SK-N-MC (cell line): ENCODE measurements at regions not wholly inside any gene's neighbourhood (a gene's known extent, or its start where the extent isn't known, plus 50 kb on each side); places are given as distances from the start of the nearest gene placed in this dataset.

Experiments used
- DNase-seq: peaks from one replicate; pipeline ENCODE4 v3.0.0-alpha.2; 2011; ENCODE audit warnings: low read depth, low spot score
- H3K27ac ChIP-seq: fragments of 200-600 bp; sonication (generic); 2 replicates; pipeline ENCODE4 v1.5.1; 2016; ENCODE audit warnings: mixed run types
- H3K36me3 ChIP-seq: fragments of 200-600 bp; sonication (generic); 2 replicates; pipeline ENCODE4 v1.6.1; 2017; ENCODE audit warnings: antibody characterized with exemption, low read length, mixed read lengths; ENCODE audit not compliant: insufficient read depth
- H3K4me3 ChIP-seq: fragments of 200-600 bp; sonication (generic); 2 replicates; pipeline ENCODE4 v1.5.1; 2016
- H3K9ac ChIP-seq: fragments of 200-600 bp; sonication (generic); 2 replicates; pipeline ENCODE4 v1.8.0; 2017; ENCODE audit warnings: mixed run types, mixed read lengths; ENCODE audit not compliant: insufficient read length
- H3K9me3 ChIP-seq: fragments of 200-600 bp; sonication (generic); 2 replicates; pipeline ENCODE4 v1.6.1; 2017; ENCODE audit warnings: low read depth, mild to moderate bottlenecking, antibody characterized with exemption, low read length, moderate library complexity, mixed read lengths
- EZH2 ChIP-seq: fragments of 200-600 bp; sonication (generic); IDR thresholded peaks from one replicate; pipeline ENCODE4 v1.6.1; 2017; ENCODE audit warnings: antibody characterized with exemption
- FOXP2 ChIP-seq: optimal IDR thresholded peaks from 2 replicates; pipeline ENCODE3; 2011; ENCODE audit warnings: mild to moderate bottlenecking, moderate library complexity; ENCODE audit not compliant: insufficient read depth; ENCODE audit errors: extremely low read length, control extremely low read depth
- POLR2AphosphoS5 ChIP-seq: IDR thresholded peaks from 2 replicates; pipeline ENCODE4 v1.6.1; 2012; ENCODE audit warnings: mild to moderate bottlenecking, low read depth, low read length, borderline replicate concordance

DNA sequence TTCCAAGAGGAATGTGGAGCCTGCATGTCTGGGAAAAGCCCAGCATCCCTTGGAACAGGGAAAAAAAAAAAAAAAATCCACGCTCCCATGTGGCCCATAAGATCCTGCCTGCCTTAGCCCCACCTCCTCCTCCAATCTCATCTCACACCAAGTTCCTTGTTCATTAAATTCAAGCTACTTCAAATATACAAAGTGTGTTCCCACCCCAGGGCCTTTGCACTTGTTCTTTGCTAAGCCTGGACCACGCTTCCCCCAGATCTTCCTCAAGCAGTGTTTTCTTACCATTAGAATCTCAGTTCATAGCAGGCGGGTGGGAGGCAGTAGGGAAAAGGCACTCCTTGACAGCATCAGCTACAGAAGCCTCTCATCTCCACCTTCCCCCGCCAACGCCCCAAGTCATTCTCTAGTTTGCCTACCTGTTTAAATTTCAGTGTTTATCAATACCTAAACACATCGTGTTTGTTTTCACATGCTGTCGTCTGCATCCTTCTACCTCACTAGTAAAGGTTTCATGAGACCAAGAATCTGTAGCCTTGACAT, 262.8 kb downstream of the FGFR2 start:
- Histone ChIP-seq H3K9me3 (no peaks in the 10 kb centered on the region), H3K4me3 (no peak overlapping the region), H3K27ac (no peak overlapping the region), H3K36me3 (no peaks in the 10 kb centered on the region), H3K9ac (no peak overlapping the region)
- TF ChIP-seq POLR2AphosphoS5: no peak
- TF ChIP-seq FOXP2: no peak
- no peak for TF ChIP-seq EZH2
- no peak for DNase-seq

DNA sequence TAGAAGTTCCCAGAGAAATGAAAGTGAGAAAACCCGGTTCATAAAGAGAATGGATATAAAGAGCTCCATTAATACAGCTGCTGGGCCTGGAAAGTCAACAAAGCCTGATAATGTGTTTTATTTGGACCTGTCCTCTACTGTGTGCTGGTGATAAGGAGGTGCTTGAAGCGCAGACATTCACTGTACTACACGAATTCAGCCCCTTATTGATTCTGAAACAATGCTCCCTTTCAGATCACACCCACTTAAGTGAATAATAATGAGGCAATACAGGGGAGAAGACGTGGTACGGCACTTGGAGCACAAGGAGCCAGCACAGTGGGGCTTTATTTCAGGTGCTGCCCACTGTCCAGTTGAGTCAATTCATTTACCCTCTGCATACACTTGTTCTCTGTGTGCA, 260.8 kb downstream of the FGFR2 start:
- H3K27ac ChIP-seq: no peak overlapping the region
- H3K4me3 ChIP-seq: no peak overlapping the region
- DNase-seq: no peak
- H3K36me3 ChIP-seq: no peaks in the 10 kb centered on the region
- TF ChIP-seq FOXP2 (no peak), POLR2AphosphoS5 (no peak), EZH2 (no peak)
- H3K9ac ChIP-seq: no peak overlapping the region
- no peaks in the 10 kb centered on the region for H3K9me3 ChIP-seq

DNA sequence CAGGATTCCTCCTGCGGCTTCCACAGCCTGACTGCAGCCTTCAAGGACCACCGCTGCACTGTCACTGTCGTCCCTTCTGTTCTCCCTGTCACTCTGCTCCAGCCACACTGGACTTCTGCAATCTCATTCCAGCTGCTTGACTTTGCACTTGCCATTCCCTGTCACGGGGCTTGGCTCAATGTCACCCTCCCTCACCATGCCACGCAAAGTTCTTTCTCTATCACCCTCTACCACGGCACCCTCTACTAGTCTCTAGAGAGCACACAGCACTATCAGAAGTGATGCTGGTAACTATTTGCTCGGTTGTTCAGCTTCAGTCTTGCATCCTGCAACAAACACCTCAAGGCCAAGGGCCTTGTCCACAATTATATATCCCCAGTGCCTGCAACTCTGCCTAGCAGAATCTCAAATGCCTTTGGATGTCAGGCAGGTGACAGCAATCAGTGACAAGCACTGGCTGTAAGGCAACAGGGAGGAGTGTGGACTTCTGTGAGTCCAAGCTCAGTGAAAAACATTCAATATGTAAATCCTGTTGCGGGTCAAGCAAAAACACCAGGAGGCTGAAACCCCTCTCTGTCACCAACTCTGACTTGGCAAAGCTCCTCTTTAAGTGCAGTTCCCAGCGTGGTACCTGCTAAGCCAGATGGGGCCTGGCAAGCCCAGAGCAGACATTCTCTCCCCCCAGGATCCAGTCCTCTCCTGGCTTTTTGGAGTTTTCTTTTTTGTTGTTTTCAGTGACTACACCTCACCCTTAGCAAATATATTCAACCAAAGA, 259.9 kb downstream of the FGFR2 start:
- Histone ChIP-seq H3K4me3 (no peak overlapping the region), H3K36me3 (no peaks in the 10 kb centered on the region), H3K9me3 (no peaks in the 10 kb centered on the region), H3K27ac (no peak overlapping the region), H3K9ac (no peak overlapping the region)
- no peak for DNase-seq
- TF ChIP-seq EZH2 (no peak), POLR2AphosphoS5 (no peak), FOXP2 (no peak)

DNA sequence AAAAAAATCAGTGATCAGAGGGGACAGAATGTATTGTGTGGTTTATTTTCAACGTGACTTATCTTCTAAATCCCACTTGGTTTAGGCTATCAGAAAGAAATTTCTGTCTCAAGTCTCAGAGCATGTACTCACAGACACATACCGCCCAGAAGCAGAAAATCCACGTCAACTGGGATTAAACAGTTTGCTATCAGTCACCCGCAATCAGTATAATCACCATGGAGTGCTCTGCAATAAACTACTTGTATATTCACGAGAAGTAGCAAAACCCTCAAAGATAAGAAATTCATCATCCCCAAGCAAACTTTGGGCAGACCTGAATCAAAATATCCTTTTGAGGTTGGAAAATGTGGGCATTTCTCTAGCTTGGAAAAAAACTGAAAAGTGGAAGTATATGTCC, 259.1 kb downstream of the FGFR2 start:
- no peak for DNase-seq
- H3K27ac ChIP-seq: no peak overlapping the region
- H3K9me3 ChIP-seq: no peaks in the 10 kb centered on the region
- H3K9ac ChIP-seq: no peak overlapping the region
- H3K4me3 ChIP-seq: no peak overlapping the region
- TF ChIP-seq FOXP2 (no peak), EZH2 (no peak), POLR2AphosphoS5 (no peak)
- no peaks in the 10 kb centered on the region for H3K36me3 ChIP-seq

DNA sequence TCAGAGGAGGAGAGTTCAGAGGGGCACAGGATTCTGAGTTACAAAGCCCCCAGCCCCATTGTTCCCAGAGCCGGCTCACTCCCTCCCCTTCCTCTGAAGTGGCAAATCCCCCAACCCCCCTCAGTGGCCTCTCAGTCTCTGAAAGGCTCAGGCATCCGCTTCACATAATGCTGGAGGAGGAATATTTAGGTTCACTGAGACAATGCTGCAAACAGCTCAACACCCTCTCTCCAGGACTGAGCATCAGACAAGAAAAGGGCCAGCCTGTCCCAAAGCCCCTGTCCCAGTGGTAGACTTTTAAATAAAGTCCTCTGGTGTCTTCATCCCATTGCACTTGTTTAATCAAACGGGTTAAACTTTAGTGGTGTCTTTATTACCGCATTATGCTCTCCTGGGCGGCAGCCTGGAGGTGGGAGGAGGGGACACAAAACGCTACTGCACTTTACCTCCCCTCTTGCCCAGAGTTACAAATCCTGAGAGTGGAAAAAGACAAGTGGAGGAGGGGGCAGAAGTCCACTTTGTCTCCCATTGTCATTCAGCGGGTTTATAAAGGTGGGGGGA, 257.9 kb downstream of the FGFR2 start:
- no peak for DNase-seq
- TF ChIP-seq EZH2: no peak
- Histone ChIP-seq H3K9ac (no peak overlapping the region), H3K27ac (no peak overlapping the region), H3K36me3 (no peaks in the 10 kb centered on the region), H3K9me3 (no peaks in the 10 kb centered on the region), H3K4me3 (no peak overlapping the region)

DNA sequence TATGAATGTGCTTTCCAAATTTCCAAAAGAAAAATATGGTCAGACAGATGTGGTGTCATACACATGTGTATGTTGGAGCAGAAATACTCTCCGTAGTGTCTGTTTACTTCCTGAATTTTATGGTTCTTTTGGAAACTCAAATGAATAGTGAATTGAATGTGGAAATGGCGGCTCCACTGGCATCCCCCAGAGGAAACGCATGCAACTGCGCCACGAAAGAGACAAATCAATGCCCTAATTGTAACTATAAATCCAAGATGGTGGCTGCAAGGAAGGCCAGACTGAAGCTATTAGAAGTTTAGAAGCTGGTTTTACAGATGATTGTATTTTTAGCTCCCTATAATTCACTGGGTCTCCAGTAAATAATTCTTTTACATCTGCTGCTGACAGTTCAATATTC, 246.7 kb downstream of the FGFR2 start:
- DNase-seq: no peak
- no peaks in the 10 kb centered on the region for H3K36me3 ChIP-seq
- no peaks in the 10 kb centered on the region for H3K9me3 ChIP-seq
- no peak overlapping the region for H3K4me3 ChIP-seq
- no peak for TF ChIP-seq EZH2
- no peak for TF ChIP-seq FOXP2
- no peak for TF ChIP-seq POLR2AphosphoS5
- no peak overlapping the region for H3K27ac ChIP-seq
- H3K9ac ChIP-seq: no peak overlapping the region

DNA sequence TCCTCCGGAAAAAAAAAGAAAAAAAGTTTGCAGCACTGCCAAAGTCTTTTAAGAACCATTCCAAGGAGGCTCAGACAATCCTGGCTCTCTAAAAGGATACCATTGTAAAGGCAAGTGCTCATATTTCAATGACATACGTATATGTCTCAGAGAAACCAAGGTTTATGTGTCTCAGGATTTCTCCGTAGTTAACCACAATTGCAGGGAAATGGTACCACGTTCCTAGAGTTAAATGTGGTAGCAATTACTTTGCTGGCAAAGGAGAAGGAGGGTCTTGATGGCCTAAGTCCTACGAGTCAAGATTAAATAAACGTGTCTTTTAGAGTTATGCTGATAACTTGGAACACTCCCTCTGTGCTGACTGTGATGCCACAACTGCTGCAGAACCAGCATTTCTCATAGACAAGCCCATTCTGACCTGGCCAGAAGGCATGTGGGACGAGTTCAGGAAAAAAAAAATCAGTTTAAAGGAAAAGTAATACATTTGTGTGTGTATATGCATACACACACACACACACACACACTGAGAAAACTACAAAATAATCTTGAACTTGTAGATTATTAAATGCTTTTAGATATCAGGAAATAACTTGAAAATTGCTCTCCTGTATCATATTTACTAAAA, 245.9 kb downstream of the FGFR2 start:
- H3K4me3 ChIP-seq: no peak overlapping the region
- no peaks in the 10 kb centered on the region for H3K9me3 ChIP-seq
- no peaks in the 10 kb centered on the region for H3K36me3 ChIP-seq
- no peak overlapping the region for H3K27ac ChIP-seq
- no peak for DNase-seq
- no peak overlapping the region for H3K9ac ChIP-seq
- no peak for TF ChIP-seq POLR2AphosphoS5

DNA sequence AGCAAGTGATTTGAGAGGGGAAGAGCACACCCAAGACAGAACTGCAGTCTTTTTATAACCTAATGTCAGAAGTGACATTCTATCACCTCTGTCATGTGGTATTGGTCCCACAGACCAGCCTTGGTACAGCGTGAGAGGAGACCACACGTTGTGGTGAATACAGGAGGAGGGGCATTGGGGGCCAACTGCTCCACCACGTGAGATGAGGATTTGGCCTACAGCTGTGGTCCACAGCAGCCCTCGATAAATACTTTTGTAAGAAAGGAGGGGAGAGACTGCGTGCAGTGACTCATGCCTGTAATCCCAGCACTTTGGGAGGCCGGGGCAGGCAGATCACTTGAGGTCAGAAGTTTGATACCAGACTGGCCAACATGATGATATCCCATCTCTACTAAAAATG, 243.1 kb downstream of the FGFR2 start:
- no peaks in the 10 kb centered on the region for H3K9me3 ChIP-seq
- TF ChIP-seq EZH2 (no peak), POLR2AphosphoS5 (no peak), FOXP2 (no peak)

DNA sequence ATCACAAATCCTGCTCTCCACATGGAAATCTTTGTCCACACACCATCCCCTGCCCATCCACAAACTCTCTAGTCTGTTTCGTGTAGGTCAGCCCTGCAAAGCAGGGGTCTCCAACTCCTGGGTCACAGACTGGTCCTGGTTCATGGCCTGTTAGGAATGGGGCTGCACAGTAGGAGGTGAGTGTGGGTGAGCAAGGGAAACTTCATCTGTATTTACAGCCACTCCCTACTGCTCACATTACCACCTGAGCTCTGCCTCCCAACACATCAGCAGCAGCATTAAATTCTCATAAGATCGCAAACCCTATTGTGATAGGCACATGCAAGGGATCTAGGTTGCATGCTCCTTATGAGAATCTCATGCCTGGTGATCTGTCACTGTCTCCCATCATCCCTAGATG, 242.1 kb downstream of the FGFR2 start:
- H3K36me3 ChIP-seq: no peaks in the 10 kb centered on the region
- H3K4me3 ChIP-seq: no peak overlapping the region
- no peak for DNase-seq
- TF ChIP-seq FOXP2 (no peak), POLR2AphosphoS5 (no peak), EZH2 (no peak)
- H3K27ac ChIP-seq: no peak overlapping the region
- no peak overlapping the region for H3K9ac ChIP-seq
- H3K9me3 ChIP-seq: no peaks in the 10 kb centered on the region

More for the DNA sequence above, 243.1 kb downstream of the FGFR2 start:
- Histone ChIP-seq H3K27ac (no peak overlapping the region), H3K36me3 (no peaks in the 10 kb centered on the region), H3K4me3 (no peak overlapping the region), H3K9ac (no peak overlapping the region)
- DNase-seq: no peak
